DOHH2 (cell line): ENCODE measurements at regions not wholly inside any gene's neighbourhood (a gene's known extent, or its start where the extent isn't known, plus 50 kb on each side); places are given as distances from the start of the nearest gene placed in this dataset.
A peak's percentile ranks its signal among the peaks of the same experiment; 100 is the strongest.

Source experiments
- EZH2phosphoT487 ChIP-seq: fragments of 200-600 bp; sonication (generic); IDR thresholded peaks from 2 replicates; pipeline ENCODE4 v1.6.1; 2017; ENCODE audit warnings: borderline replicate concordance, mild to moderate bottlenecking, antibody characterized with exemption, low read length, moderate library complexity, mixed read lengths
- TF ChIP-seq, protein P1 (sequence below): fragments of 200-600 bp; sonication (generic); IDR thresholded peaks from one replicate; pipeline ENCODE4 v1.5.1; 2014; ENCODE audit warnings: antibody characterized with exemption, mild to moderate bottlenecking, low read depth, low read length; ENCODE audit not compliant: poor library complexity, severe bottlenecking

DNA sequence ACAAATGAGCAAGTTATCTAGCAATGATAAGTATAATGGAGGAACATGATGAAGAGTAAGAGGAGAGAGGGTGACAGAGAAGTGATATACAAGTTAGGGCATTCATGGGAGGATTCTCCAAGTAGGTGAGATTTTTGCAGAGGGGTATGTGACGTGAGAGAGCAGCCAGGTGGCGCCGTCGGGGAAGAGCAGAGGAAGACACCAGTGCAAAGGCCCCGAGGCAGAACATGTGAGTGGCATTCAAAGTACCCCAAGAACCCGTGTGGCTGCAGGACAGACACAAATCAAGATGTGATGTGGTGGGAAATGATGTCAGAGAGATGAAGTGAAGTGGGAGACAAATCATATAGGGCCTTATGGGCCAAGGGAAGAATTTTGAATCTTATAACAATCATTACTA lies 81.8 kb upstream of the GRM7 start:
- TF ChIP-seq, protein P1, sequence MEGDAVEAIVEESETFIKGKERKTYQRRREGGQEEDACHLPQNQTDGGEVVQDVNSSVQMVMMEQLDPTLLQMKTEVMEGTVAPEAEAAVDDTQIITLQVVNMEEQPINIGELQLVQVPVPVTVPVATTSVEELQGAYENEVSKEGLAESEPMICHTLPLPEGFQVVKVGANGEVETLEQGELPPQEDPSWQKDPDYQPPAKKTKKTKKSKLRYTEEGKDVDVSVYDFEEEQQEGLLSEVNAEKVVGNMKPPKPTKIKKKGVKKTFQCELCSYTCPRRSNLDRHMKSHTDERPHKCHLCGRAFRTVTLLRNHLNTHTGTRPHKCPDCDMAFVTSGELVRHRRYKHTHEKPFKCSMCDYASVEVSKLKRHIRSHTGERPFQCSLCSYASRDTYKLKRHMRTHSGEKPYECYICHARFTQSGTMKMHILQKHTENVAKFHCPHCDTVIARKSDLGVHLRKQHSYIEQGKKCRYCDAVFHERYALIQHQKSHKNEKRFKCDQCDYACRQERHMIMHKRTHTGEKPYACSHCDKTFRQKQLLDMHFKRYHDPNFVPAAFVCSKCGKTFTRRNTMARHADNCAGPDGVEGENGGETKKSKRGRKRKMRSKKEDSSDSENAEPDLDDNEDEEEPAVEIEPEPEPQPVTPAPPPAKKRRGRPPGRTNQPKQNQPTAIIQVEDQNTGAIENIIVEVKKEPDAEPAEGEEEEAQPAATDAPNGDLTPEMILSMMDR, result peak; percentile 32
- no peak for TF ChIP-seq EZH2phosphoT487
